OCI-LY7 (cell line): ENCODE measurements at regions not wholly inside any gene's neighbourhood (a gene's known extent, or its start where the extent isn't known, plus 50 kb on each side); places are given as distances from the start of the nearest gene placed in this dataset.

Experiments used
- EZH2phosphoT487 ChIP-seq: fragments of 200-600 bp; sonication (generic); IDR thresholded peaks from 2 replicates; pipeline ENCODE4 v1.6.1; 2018; ENCODE audit warnings: low read depth, borderline replicate concordance, mild to moderate bottlenecking, mixed run types, antibody characterized with exemption, low read length, moderate library complexity, mixed read lengths
- TF ChIP-seq, protein P1 (sequence below): fragments of 200-600 bp; sonication (generic); conservative IDR thresholded peaks from 2 replicates; pipeline ENCODE4 v1.5.1; 2014; ENCODE audit warnings: mild to moderate bottlenecking, antibody characterized with exemption, low read length, moderate library complexity, mixed read lengths

DNA sequence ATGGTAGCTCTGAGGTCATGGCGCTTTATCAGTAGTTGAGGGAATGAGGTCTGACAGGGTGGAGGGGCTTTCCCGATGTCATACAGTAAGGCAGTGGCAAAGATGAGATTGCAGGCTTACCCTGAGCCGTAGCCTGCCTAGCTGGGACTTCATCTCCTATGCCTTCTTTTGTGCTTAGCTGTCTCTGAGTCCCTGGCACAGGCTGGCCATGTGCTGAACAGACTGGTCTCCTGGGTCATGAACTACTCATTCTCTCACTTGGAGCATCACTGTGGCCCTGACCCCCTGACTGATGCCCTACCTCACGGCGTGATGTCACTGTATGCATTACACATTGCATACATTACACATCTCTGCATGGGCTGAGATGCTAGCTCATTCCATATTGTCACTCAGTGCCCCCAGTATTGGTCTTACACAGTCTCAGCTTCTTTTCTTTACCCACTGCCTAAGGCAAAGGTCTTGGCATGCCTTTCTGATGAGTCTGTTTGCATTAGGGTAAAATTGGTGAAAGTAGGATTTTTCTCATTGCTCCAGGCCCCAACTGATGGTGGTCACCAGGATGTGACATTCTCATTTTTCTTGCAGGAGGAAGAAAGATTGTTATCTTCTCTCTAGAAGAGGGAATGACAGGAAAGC lies 389.4 kb upstream of the CADM1 start:
- TF ChIP-seq, protein P1, sequence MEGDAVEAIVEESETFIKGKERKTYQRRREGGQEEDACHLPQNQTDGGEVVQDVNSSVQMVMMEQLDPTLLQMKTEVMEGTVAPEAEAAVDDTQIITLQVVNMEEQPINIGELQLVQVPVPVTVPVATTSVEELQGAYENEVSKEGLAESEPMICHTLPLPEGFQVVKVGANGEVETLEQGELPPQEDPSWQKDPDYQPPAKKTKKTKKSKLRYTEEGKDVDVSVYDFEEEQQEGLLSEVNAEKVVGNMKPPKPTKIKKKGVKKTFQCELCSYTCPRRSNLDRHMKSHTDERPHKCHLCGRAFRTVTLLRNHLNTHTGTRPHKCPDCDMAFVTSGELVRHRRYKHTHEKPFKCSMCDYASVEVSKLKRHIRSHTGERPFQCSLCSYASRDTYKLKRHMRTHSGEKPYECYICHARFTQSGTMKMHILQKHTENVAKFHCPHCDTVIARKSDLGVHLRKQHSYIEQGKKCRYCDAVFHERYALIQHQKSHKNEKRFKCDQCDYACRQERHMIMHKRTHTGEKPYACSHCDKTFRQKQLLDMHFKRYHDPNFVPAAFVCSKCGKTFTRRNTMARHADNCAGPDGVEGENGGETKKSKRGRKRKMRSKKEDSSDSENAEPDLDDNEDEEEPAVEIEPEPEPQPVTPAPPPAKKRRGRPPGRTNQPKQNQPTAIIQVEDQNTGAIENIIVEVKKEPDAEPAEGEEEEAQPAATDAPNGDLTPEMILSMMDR = no peak
- TF ChIP-seq EZH2phosphoT487 = no peak
